Endodermal cell (in vitro differentiated cells): ENCODE measurements at regions not wholly inside any gene's neighbourhood (a gene's known extent, or its start where the extent isn't known, plus 50 kb on each side); places are given as distances from the start of the nearest gene placed in this dataset.

Source experiments
- DNase-seq: peaks from one replicate; pipeline ENCODE4 v3.0.0-alpha.2; 2017
- H3K27ac ChIP-seq: 2 replicates; pipeline ENCODE4 v1.5.1; 2013; ENCODE audit warnings: mild to moderate bottlenecking, low read depth, low read length, moderate library complexity
- H3K27me3 ChIP-seq: 2 replicates; pipeline ENCODE4 v1.6.1; 2013; ENCODE audit warnings: mild to moderate bottlenecking, low read length, moderate library complexity; ENCODE audit not compliant: insufficient read depth, control insufficient read depth, poor library complexity, severe bottlenecking
- H3K36me3 ChIP-seq: 2 replicates; pipeline ENCODE4 v1.7.0; 2013; ENCODE audit warnings: mild to moderate bottlenecking, low read length, moderate library complexity; ENCODE audit not compliant: control insufficient read depth, insufficient read depth
- H3K4me1 ChIP-seq: one replicate; pipeline ENCODE4 v1.7.0; 2013; ENCODE audit warnings: low read length; ENCODE audit not compliant: control insufficient read depth, insufficient read depth
- H3K4me3 ChIP-seq: 2 replicates; pipeline ENCODE4 v1.5.1; 2013; ENCODE audit warnings: mild to moderate bottlenecking, low read length, moderate library complexity
- H3K9ac ChIP-seq: 2 replicates; pipeline ENCODE4 v1.6.1; 2013; ENCODE audit warnings: mild to moderate bottlenecking, low read length, moderate library complexity; ENCODE audit not compliant: poor library complexity, severe bottlenecking; ENCODE audit errors: extremely low read depth
- H3K9me3 ChIP-seq: 2 replicates; pipeline ENCODE4 v1.6.1; 2013; ENCODE audit warnings: mild to moderate bottlenecking, low read length, moderate library complexity; ENCODE audit not compliant: control insufficient read depth
- H3K27ac Mint-ChIP-seq: 2 replicates; pipeline ENCODE4 v1.8.0; 2020; ENCODE audit warnings: mixed read lengths
- H3K27me3 Mint-ChIP-seq: 2 replicates; pipeline ENCODE4 v1.8.0; 2021; ENCODE audit warnings: mild to moderate bottlenecking, mixed read lengths; ENCODE audit not compliant: insufficient read depth
- H3K36me3 Mint-ChIP-seq: 2 replicates; pipeline ENCODE4 v1.8.0; 2020; ENCODE audit warnings: low read depth, mixed read lengths
- H3K4me1 Mint-ChIP-seq: 2 replicates; pipeline ENCODE4 v1.8.0; 2020; ENCODE audit warnings: mixed read lengths
- H3K4me3 Mint-ChIP-seq: 2 replicates; pipeline ENCODE4 v1.8.0; 2020; ENCODE audit warnings: mild to moderate bottlenecking, moderate library complexity, mixed read lengths
- H3K9me3 Mint-ChIP-seq: 2 replicates; pipeline ENCODE4 v1.8.0; 2020; ENCODE audit warnings: mild to moderate bottlenecking, mixed read lengths
- CTCF ChIP-seq: fragments of 200-600 bp; sonication (generic); conservative IDR thresholded peaks from 2 replicates; pipeline ENCODE4 v1.5.0; 2021; ENCODE audit warnings: antibody characterized with exemption, mild to moderate bottlenecking
- WGBS, 2 experiments: methylation state at CpG; one replicate each; pipeline versions ENCODE4 v1.1.5 to v1.1.7; 2013; ENCODE audit warnings: missing lambda C conversion rate in 2 of 2, mixed read lengths in 1 of 2; ENCODE audit not compliant: insufficient coverage in 1 of 2, insufficient read length in 1 of 2; 5-methylcytosine and 5-hydroxymethylcytosine counted together

GRCh38 chr6:137342607-137343190, 123.5 kb upstream of the IFNGR1 start:
- peaks cover 10% of the 10 kb centered on the region for H3K4me1 Mint-ChIP-seq
- Histone ChIP-seq H3K9ac (no peak overlapping the region), H3K27ac (no peak overlapping the region), H3K4me1 (no peaks in the 10 kb centered on the region), H3K9me3 (no peaks in the 10 kb centered on the region), H3K27me3 (peaks cover 15% of the 10 kb centered on the region), H3K4me3 (no peak overlapping the region), H3K36me3 (no peaks in the 10 kb centered on the region)
- H3K27ac Mint-ChIP-seq, result no peak overlapping the region
- no peak overlapping the region for H3K4me3 Mint-ChIP-seq
- WGBS, 2 experiments, result 77 to 80% methylated on average over 6 to 12 of the region's 12 CpGs
- TF ChIP-seq CTCF, result no peak
- peaks cover 9% of the 10 kb centered on the region for H3K27me3 Mint-ChIP-seq
- H3K9me3 Mint-ChIP-seq, result no peaks in the 10 kb centered on the region
- no peak for DNase-seq
- no peaks in the 10 kb centered on the region for H3K36me3 Mint-ChIP-seq

GRCh38 chr6:137341681-137342195, 122.6 kb upstream of the IFNGR1 start:
- no peak overlapping the region for H3K4me3 Mint-ChIP-seq
- peak; percentile 67 for DNase-seq
- H3K27me3 Mint-ChIP-seq, result peaks cover 9% of the 10 kb centered on the region
- H3K4me1 ChIP-seq, result no peaks in the 10 kb centered on the region
- H3K36me3 Mint-ChIP-seq, result no peaks in the 10 kb centered on the region
- no peaks in the 10 kb centered on the region for H3K9me3 ChIP-seq
- TF ChIP-seq CTCF, result peak; percentile 38
- no peak overlapping the region for H3K27ac Mint-ChIP-seq
- H3K9me3 Mint-ChIP-seq, result no peaks in the 10 kb centered on the region
- H3K9ac ChIP-seq, result no peak overlapping the region
- no peak overlapping the region for H3K27ac ChIP-seq
- peaks cover 10% of the 10 kb centered on the region for H3K4me1 Mint-ChIP-seq
- H3K27me3 ChIP-seq, result peaks cover 15% of the 10 kb centered on the region
- WGBS, 2 experiments, result 81 to 86% methylated on average over 12 to 15 of the region's 15 CpGs
- H3K4me3 ChIP-seq, result no peak overlapping the region
- no peaks in the 10 kb centered on the region for H3K36me3 ChIP-seq

GRCh38 chr6:137339929-137340559, 120.9 kb upstream of the IFNGR1 start:
- TF ChIP-seq CTCF, result no peak
- H3K9ac ChIP-seq, result no peak overlapping the region
- Mint-ChIP-seq H3K4me3 (no peak overlapping the region), H3K9me3 (no peaks in the 10 kb centered on the region), H3K36me3 (no peaks in the 10 kb centered on the region), H3K27me3 (peaks cover 8% of the 10 kb centered on the region), H3K27ac (no peak overlapping the region), H3K4me1 (peaks cover 10% of the 10 kb centered on the region)
- peak overlapping the region; percentile 81 for H3K27ac ChIP-seq
- H3K27me3 ChIP-seq, result peaks cover 7% of the 10 kb centered on the region
- no peaks in the 10 kb centered on the region for H3K4me1 ChIP-seq
- 64 to 68% methylated on average over 3 to 5 of the region's 5 CpGs for WGBS, 2 experiments
- no peaks in the 10 kb centered on the region for H3K36me3 ChIP-seq
- DNase-seq, result no peak
- H3K9me3 ChIP-seq, result no peaks in the 10 kb centered on the region
- no peak overlapping the region for H3K4me3 ChIP-seq
